Glomerular visceral epithelial cell (primary cell): ENCODE measurements at regions not wholly inside any gene's neighbourhood (a gene's known extent, or its start where the extent isn't known, plus 50 kb on each side); places are given as distances from the start of the nearest gene placed in this dataset.

Experiments used
- DNase-seq: peaks from one replicate; pipeline ENCODE4 v3.0.0-alpha.2; 2016; ENCODE audit errors: extremely low spot score

DNA sequence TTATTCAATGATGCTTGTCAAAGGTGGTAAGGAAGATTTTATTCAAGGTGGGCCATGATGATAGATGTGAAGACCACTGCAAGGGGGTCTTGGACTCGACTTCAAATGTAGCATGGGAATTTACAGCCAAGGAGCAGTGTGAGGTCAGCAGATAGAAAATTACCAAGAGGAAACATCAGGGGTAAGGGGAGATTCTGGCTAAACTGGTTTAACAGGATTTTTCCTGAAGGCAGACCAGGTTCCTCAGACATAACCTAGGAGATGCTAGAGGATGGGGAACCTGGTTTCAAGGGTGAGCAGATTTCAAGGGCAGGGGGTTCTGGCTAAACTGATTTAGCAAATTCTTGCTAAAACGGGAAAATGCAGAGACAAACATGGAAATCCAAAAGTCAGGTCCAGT is 464.9 kb downstream of the TAFA4 start:
- DNase-seq, result no peak

- DNase-seq, result no peak
These were observed 473.8 kb downstream of the TAFA4 start for GRCh38 chr3:68458581-68458980.

- no peak for DNase-seq
These were observed 483.6 kb downstream of the TAFA4 start for GRCh38 chr3:68448510-68449383.

DNA sequence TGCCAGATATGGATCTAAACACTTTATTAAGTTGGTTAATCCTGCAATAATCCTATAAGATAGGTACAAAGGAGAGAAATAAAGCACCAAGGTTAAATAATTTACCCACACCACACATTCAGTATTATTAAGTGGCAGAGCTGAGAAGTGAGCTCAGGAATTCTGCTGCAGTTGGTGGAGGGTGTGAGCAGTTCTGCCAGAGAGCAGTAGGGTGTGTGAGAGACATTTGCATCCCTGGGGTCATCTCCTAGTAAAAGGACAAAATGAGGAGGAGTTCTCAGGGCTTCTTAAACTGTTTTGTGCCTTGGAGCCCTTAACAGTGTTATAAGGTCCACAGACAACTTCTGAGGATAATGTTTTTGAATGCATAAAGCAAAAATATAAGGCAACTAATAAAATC is 484.5 kb downstream of the TAFA4 start:
- DNase-seq, result no peak

GRCh38 chr3:68441054-68441453 is 491.3 kb downstream of the TAFA4 start:
- DNase-seq, result no peak

DNA sequence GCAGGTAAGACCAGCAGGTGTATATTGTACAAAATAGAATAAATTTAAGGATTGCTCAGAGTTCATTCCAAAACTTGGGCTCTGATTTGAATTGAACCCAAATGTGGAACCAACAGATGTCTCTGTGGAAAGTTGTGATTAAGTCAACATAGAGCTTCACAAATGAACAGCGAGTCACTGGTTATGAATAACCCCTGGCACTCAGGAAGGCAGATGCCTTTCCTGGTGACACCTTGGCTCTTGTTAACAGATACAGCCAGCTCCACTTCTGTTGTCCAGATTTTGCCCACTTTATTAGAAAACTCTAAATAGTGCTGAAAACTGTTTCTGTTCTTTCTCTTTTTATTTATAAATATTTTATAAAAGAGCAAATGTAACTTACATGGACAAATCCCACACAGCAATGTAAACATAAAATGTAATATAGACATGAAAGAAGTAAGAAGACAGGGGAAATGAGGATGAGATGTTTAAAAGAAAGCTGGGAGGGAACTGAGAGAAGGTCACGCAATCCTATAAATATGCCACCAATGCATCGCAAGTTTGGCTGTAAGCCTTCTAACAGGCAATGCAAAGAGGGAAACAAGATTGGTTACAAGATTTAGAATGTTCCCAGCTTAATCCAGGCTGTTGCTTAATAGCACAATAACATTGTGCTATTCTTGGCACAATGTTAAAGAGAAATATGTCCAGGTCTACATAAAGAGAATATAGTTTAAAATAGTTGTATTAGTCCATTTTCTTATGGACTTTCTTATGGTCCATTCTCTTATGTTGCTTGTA is 495.5 kb downstream of the TAFA4 start:
- DNase-seq, result no peak

DNA sequence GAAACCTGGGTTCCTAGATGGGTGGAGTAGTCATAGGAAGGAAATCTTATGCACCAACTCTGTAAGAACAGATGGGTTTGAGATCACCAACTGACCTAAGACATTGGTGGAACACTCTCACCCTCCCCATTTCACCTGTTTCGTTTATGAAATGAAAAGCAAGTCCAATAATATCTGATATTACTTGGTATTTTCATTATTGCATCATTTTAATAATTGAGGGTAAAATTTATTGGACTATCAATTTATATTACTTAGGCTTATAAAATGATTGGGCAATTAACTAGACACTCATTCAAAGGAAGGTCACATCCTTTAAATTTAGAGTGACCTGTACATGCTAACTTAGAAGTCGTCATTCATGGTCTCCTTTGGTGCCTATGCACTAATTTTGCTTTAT is 503.9 kb downstream of the TAFA4 start:
- DNase-seq, result no peak

DNA sequence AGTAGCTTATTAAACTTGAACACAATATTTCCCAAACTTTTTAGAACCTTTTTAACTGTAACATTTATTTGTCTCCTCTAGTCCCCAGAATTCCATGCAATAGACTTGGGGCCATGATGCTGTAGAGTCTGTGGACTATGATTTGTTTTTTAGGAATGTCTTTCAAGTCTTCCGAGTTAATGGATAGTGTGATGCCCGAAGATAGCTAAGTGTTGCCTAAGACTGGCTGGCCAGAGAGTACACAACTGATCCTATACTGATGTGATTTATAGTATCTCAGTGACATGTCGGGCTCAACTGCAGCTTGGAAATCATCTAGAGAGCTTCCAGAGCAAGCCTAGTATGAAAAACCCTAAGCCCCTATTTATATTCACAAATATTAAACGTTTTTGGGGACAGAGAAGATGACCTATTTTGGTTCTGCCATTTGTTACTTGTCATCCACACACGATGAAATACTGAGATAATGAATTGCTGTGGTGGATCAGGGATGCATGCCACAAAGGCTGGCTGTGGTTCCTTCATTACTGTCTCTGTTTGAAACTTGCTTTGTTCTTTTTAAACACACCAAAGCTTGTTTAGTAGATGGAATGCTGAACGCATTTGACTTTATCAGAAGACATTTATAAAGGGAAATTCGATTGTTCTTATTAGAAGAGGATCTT is 507.4 kb downstream of the TAFA4 start:
- DNase-seq, result no peak

DNA sequence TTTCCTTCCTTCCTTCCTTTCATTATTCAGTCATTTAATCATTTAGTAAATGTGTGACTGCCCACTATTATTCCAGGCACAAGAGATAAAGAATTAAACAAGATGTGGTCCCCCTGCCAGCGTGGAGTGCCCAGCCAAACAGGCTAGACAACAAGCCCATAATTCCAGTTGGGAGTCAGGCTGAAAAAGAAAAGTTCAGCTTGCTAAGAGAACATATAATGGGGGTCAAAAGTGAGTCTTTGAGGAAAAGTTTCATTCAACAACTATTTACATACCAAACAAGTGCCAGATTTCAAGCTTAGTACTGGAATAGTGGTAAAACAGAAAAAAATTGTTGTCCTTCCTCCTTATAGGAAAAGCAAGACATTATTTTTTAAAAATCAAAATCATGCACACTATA is 523.7 kb downstream of the TAFA4 start:
- DNase-seq, result no peak

- no peak for DNase-seq
These were observed 528.6 kb downstream of the TAFA4 start for GRCh38 chr3:68403741-68404140.

GRCh38 chr3:68402235-68402918 is 530.0 kb downstream of the TAFA4 start:
- DNase-seq, result no peak

GRCh38 chr3:68378631-68379030 is 553.7 kb downstream of the TAFA4 start:
- DNase-seq, result no peak

DNA sequence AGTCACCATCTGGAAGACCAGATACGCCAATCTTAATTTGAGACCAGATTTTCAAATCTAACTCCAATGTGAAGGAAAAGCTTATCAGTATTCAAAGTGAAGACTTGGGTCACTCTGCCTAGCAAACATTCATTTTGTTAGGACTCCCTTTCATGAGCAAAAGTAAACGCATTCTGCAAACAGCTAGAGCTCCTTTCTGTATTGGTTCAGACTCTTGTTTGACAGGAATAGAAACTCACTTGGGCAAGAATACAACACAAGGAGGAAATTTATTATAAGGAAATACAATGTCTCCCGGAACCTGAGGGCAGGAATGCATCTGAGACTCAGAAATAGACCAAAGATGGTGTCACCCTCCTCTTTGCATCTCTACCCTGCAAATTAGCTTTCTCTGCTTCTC is 558.6 kb downstream of the TAFA4 start:
- no peak for DNase-seq

DNA sequence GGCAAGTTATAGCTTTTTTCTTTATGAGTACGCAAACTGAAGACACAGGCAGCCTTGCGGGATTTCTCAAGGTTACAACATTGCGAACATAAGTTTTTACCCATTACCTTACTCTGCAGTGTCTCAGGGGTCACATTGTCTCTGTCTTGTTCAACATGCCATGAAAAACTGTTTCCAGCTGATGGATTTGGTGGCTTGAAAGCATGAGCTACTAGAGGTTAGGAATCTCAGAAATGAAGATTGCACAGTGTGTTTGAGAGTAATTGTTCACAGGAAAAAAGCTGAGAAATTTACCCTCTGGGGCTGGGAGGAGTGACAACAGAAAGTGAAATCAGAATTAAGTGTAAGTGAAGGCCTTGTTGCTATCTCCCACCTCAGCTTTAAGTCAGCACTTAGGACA is 568.6 kb downstream of the TAFA4 start:
- no peak for DNase-seq

GRCh38 chr3:68360492-68360891 is 571.9 kb downstream of the TAFA4 start:
- DNase-seq, result no peak

DNA sequence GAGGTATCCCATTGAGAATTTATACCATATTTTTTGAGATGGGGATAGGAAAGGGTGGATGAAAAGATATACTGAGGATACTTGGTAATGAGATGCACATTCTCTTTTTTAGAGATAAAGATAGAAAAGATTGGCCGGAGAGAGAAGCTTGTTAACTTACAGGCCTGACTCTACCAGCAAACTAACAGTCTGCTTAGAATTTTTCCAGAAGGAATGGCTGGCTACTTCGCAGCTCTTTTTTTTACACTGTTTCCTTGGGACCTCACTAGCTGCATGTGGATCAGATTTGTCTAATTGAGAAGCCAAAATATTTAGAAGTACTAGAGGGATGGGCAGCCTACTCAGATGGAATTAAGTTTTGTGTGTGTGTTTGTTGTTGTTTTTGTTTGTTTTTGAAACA is 586.6 kb downstream of the TAFA4 start:
- DNase-seq, result no peak

- DNase-seq, result no peak
These were observed 589.9 kb downstream of the TAFA4 start for GRCh38 chr3:68342426-68342825.

DNA sequence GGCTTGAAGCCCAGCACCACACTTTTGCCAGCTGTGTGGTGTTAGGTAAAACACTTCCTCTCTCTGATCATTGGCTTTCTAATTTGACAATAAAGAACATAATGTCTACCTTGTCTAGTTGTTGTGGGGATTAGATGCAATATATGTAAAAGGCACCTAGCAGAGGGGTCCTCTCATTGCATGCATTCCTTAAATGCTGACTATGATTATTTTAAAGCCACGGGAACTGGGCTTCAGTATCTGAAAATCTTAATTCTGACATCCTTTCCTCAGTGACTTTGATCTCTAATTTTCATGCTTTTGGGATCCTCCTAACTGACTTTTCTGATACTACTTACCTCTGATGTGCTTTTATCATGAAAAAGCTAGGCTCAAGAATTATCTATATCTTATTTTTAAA is 596.3 kb downstream of the TAFA4 start:
- DNase-seq, result no peak

- DNase-seq, result no peak
These were observed 597.9 kb downstream of the TAFA4 start for GRCh38 chr3:68334367-68334986.

GRCh38 chr3:68328049-68328448 is 604.3 kb downstream of the TAFA4 start:
- no peak for DNase-seq

- DNase-seq, result no peak
These were observed 616.4 kb downstream of the TAFA4 start for GRCh38 chr3:68315964-68316363.

GRCh38 chr3:68315546-68315945 is 616.8 kb downstream of the TAFA4 start:
- no peak for DNase-seq
